ENCODE measurements at regions not wholly inside any gene's neighbourhood (a gene's known extent, or its start where the extent isn't known, plus 50 kb on each side); places are given as distances from the start of the nearest gene placed in this dataset.

DNA sequence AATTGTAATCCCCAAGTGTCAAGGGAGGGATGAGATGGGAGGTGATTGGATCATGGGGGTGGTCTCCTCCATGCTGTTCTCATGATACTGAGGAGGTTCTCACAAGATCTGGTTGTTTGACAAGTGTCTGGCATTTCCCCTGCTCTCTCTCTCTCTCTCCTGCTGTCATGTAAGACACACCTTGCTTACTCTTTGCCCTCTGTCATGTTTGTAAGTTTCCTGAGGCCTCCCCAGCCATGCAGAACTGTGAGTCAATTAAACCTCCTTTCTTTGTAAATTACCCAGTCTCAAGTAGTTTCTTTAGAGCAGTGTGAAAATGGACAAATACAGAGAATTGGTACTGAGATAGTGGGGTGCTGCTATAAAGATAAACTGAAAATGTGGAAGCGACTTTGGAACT is 207.9 kb downstream of the HINT1 start:
- TF ChIP-seq RAD21 (IDR thresholded peaks at IDR 0.05 in 1 of 2, conservative IDR thresholded peaks at IDR 0.05 in 1 of 2; ENCODE audit: low read depth in 2 of 2, low read length in 2 of 2) (no peak), ZNF274 (IDR thresholded peaks at IDR 0.05; ENCODE audit: borderline replicate concordance, extremely low read depth, low read length) (no peak), BACH1 (IDR thresholded peaks at IDR 0.05; ENCODE audit: low read length) (no peak), EZH2 (IDR thresholded peaks at IDR 0.05; ENCODE audit: low read depth, low read length, severe bottlenecking) (no peak), JUN (IDR thresholded peaks at IDR 0.05; ENCODE audit: low read depth, low read length) (no peak), GTF2F1 (IDR thresholded peaks at IDR 0.05; ENCODE audit: borderline replicate concordance, low read depth, low read length) (no peak), JUND (IDR thresholded peaks at IDR 0.05; ENCODE audit: low read length) (no peak), POLR2AphosphoS5 (IDR thresholded peaks at IDR 0.05; ENCODE audit: low read depth, low read length) (no peak), SIN3A (conservative IDR thresholded peaks at IDR 0.05 in 1 of 2, IDR thresholded peaks at IDR 0.05 in 1 of 2; ENCODE audit: low read depth in 1 of 2, low read length in 2 of 2) (no peak), CREB1 (IDR thresholded peaks at IDR 0.05) (no peak), GABPA (IDR thresholded peaks at IDR 0.05; ENCODE audit: borderline replicate concordance, insufficient read depth, low read length) (no peak), CBX8 (IDR thresholded peaks at IDR 0.05; ENCODE audit: borderline replicate concordance, low read depth, low read length) (no peak)
- TF ChIP-seq, protein P1, sequence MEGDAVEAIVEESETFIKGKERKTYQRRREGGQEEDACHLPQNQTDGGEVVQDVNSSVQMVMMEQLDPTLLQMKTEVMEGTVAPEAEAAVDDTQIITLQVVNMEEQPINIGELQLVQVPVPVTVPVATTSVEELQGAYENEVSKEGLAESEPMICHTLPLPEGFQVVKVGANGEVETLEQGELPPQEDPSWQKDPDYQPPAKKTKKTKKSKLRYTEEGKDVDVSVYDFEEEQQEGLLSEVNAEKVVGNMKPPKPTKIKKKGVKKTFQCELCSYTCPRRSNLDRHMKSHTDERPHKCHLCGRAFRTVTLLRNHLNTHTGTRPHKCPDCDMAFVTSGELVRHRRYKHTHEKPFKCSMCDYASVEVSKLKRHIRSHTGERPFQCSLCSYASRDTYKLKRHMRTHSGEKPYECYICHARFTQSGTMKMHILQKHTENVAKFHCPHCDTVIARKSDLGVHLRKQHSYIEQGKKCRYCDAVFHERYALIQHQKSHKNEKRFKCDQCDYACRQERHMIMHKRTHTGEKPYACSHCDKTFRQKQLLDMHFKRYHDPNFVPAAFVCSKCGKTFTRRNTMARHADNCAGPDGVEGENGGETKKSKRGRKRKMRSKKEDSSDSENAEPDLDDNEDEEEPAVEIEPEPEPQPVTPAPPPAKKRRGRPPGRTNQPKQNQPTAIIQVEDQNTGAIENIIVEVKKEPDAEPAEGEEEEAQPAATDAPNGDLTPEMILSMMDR (IDR thresholded peaks at IDR 0.05; ENCODE audit: control extremely low read depth in 1 of 3, insufficient read depth in 1 of 3, low read depth in 1 of 3, low read length in 3 of 3), result no peak

All from H1 (cell line).